Liver (tissue), 3 donors: ENCODE measurements at regions not wholly inside any gene's neighbourhood (a gene's known extent, or its start where the extent isn't known, plus 50 kb on each side); places are given as distances from the start of the nearest gene placed in this dataset.

Experiments used
- ATF3 ChIP-seq: IDR thresholded peaks from 2 replicates; pipeline ENCODE4 v1.6.1; 2016; ENCODE audit warnings: antibody characterized with exemption
- EGR1 ChIP-seq, 2 donors: IDR thresholded peaks; 2 replicates each; pipeline ENCODE4 v1.6.1; 2016 to 2018; ENCODE audit warnings: antibody characterized with exemption in 2 of 2, low read depth in 2 of 2
- FOXA1 ChIP-seq: IDR thresholded peaks from 2 replicates; pipeline ENCODE4 v1.6.1; 2016; ENCODE audit warnings: antibody characterized with exemption
- RAD21 ChIP-seq, 2 donors: IDR thresholded peaks; 2 replicates each; pipeline ENCODE4 v1.6.1; 2016; ENCODE audit warnings: antibody characterized with exemption in 2 of 2, mild to moderate bottlenecking in 2 of 2
- RXRA ChIP-seq, 2 donors: IDR thresholded peaks; 2 replicates each; pipeline ENCODE4 v1.6.1; 2017 to 2018; ENCODE audit warnings: antibody characterized with exemption in 2 of 2, mild to moderate bottlenecking in 1 of 2
- SP1 ChIP-seq: IDR thresholded peaks from 2 replicates; pipeline ENCODE4 v1.6.1; 2018; ENCODE audit warnings: antibody characterized with exemption, mild to moderate bottlenecking
- TAF1 ChIP-seq: conservative IDR thresholded peaks from 2 replicates; pipeline ENCODE4 v1.6.1; 2016; ENCODE audit warnings: antibody characterized with exemption, mild to moderate bottlenecking
- TF ChIP-seq, protein P1 (sequence below): IDR thresholded peaks from 2 replicates; pipeline ENCODE4 v1.6.1; 2016; ENCODE audit warnings: antibody characterized with exemption, mild to moderate bottlenecking
- TF ChIP-seq, protein P2 (sequence below): fragments of 150-350 bp; IDR thresholded peaks from 2 replicates; pipeline ENCODE4 v1.5.1; 2017; ENCODE audit warnings: improper control_type of control experiment, low read depth, low read length; ENCODE audit not compliant: missing input control
- TF ChIP-seq, protein P3 (sequence below): IDR thresholded peaks from 2 replicates; pipeline ENCODE4 v1.6.1; 2016; ENCODE audit warnings: antibody characterized with exemption
- donor health status: healthy.
- donor health status: healthy.

GRCh38 chr11:128093689-128094088, 493.7 kb downstream of the ETS1 start:
- TF ChIP-seq, protein P1, sequence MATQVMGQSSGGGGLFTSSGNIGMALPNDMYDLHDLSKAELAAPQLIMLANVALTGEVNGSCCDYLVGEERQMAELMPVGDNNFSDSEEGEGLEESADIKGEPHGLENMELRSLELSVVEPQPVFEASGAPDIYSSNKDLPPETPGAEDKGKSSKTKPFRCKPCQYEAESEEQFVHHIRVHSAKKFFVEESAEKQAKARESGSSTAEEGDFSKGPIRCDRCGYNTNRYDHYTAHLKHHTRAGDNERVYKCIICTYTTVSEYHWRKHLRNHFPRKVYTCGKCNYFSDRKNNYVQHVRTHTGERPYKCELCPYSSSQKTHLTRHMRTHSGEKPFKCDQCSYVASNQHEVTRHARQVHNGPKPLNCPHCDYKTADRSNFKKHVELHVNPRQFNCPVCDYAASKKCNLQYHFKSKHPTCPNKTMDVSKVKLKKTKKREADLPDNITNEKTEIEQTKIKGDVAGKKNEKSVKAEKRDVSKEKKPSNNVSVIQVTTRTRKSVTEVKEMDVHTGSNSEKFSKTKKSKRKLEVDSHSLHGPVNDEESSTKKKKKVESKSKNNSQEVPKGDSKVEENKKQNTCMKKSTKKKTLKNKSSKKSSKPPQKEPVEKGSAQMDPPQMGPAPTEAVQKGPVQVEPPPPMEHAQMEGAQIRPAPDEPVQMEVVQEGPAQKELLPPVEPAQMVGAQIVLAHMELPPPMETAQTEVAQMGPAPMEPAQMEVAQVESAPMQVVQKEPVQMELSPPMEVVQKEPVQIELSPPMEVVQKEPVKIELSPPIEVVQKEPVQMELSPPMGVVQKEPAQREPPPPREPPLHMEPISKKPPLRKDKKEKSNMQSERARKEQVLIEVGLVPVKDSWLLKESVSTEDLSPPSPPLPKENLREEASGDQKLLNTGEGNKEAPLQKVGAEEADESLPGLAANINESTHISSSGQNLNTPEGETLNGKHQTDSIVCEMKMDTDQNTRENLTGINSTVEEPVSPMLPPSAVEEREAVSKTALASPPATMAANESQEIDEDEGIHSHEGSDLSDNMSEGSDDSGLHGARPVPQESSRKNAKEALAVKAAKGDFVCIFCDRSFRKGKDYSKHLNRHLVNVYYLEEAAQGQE: no peak
- TF ChIP-seq, protein P2, sequence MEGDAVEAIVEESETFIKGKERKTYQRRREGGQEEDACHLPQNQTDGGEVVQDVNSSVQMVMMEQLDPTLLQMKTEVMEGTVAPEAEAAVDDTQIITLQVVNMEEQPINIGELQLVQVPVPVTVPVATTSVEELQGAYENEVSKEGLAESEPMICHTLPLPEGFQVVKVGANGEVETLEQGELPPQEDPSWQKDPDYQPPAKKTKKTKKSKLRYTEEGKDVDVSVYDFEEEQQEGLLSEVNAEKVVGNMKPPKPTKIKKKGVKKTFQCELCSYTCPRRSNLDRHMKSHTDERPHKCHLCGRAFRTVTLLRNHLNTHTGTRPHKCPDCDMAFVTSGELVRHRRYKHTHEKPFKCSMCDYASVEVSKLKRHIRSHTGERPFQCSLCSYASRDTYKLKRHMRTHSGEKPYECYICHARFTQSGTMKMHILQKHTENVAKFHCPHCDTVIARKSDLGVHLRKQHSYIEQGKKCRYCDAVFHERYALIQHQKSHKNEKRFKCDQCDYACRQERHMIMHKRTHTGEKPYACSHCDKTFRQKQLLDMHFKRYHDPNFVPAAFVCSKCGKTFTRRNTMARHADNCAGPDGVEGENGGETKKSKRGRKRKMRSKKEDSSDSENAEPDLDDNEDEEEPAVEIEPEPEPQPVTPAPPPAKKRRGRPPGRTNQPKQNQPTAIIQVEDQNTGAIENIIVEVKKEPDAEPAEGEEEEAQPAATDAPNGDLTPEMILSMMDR: no peak
- no peak for TF ChIP-seq EGR1 (IDR thresholded peaks at IDR 0.05; ENCODE audit: low read depth in 2 of 2)
- TF ChIP-seq ATF3: no peak
- no peak for TF ChIP-seq FOXA1
- TF ChIP-seq SP1: no peak
- no peak for TF ChIP-seq TAF1
- TF ChIP-seq RXRA (IDR thresholded peaks at IDR 0.05): no peak
- TF ChIP-seq, protein P3, sequence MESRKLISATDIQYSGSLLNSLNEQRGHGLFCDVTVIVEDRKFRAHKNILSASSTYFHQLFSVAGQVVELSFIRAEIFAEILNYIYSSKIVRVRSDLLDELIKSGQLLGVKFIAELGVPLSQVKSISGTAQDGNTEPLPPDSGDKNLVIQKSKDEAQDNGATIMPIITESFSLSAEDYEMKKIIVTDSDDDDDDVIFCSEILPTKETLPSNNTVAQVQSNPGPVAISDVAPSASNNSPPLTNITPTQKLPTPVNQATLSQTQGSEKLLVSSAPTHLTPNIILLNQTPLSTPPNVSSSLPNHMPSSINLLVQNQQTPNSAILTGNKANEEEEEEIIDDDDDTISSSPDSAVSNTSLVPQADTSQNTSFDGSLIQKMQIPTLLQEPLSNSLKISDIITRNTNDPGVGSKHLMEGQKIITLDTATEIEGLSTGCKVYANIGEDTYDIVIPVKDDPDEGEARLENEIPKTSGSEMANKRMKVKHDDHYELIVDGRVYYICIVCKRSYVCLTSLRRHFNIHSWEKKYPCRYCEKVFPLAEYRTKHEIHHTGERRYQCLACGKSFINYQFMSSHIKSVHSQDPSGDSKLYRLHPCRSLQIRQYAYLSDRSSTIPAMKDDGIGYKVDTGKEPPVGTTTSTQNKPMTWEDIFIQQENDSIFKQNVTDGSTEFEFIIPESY: no peak
- no peak for TF ChIP-seq RAD21 (IDR thresholded peaks at IDR 0.05)
